Thymus (tissue), 11 donors: ENCODE measurements at regions not wholly inside any gene's neighbourhood (a gene's known extent, or its start where the extent isn't known, plus 50 kb on each side); places are given as distances from the start of the nearest gene placed in this dataset.

ENCODE experiments used
- DNase-seq, 9 donors: peaks; one replicate each; pipeline ENCODE4 v3.0.0-alpha.2; 2013; ENCODE audit warnings: low spot score in 9 of 9, low read depth in 6 of 9, missing footprints in 1 of 9
- H3K27ac ChIP-seq, 2 donors: one replicate each; pipeline ENCODE4 v1.5.1; 2013; ENCODE audit warnings: control low read depth in 1 of 2, low read depth in 1 of 2, low read length in 1 of 2, mild to moderate bottlenecking in 1 of 2, moderate library complexity in 1 of 2
- H3K27me3 ChIP-seq, 2 donors: one replicate each; pipeline ENCODE4 v1.5.1; 2013; ENCODE audit warnings: low read length in 1 of 2; ENCODE audit not compliant: control insufficient read depth in 2 of 2, insufficient read depth in 1 of 2
- H3K36me3 ChIP-seq, 2 donors: one replicate each; pipeline ENCODE4 v1.5.1; 2013; ENCODE audit warnings: low read length in 1 of 2, mild to moderate bottlenecking in 1 of 2, moderate library complexity in 1 of 2; ENCODE audit not compliant: control insufficient read depth in 2 of 2, insufficient read depth in 2 of 2
- H3K4me1 ChIP-seq, 2 donors: one replicate each; pipeline ENCODE4 v1.5.1; 2013; ENCODE audit warnings: low read length in 2 of 2; ENCODE audit not compliant: control insufficient read depth in 2 of 2, insufficient read depth in 2 of 2
- H3K4me3 ChIP-seq, 2 donors: one replicate each; pipeline ENCODE4 v1.5.1; 2013; ENCODE audit warnings: low read length in 2 of 2, control low read depth in 1 of 2, mild to moderate bottlenecking in 1 of 2
- H3K9me3 ChIP-seq, 2 donors: one replicate each; pipeline ENCODE4 v1.5.1; 2013; ENCODE audit warnings: low read length in 1 of 2, mild to moderate bottlenecking in 1 of 2; ENCODE audit not compliant: control insufficient read depth in 2 of 2, insufficient read depth in 1 of 2
- WGBS: extraction: QIAGEN DNeasy Blood & Tissue Kit; methylation state at CpG from one replicate; pipeline ENCODE4 v1.1.7; 2013; 5-methylcytosine and 5-hydroxymethylcytosine counted together
- donor health status: healthy.

GRCh38 chr5:144972317-144972716, 801.6 kb downstream of the KCTD16 start:
- DNase-seq: no peak
- Histone ChIP-seq H3K9me3 (no peaks in the 10 kb centered on the region), H3K36me3 (no peaks in the 10 kb centered on the region), H3K4me1 (no peaks in the 10 kb centered on the region), H3K27ac (no peak overlapping the region), H3K4me3 (no peak overlapping the region), H3K27me3 (no peaks in the 10 kb centered on the region)
- 95% methylated on average over 3 of the region's 3 CpGs for WGBS

GRCh38 chr5:144971108-144971850, 800.6 kb downstream of the KCTD16 start:
- WGBS: 84% methylated on average over 6 of the region's 6 CpGs
- DNase-seq: no peak

GRCh38 chr5:144960296-144960695, 789.6 kb downstream of the KCTD16 start:
- Histone ChIP-seq H3K4me1 (no peaks in the 10 kb centered on the region), H3K9me3 (no peaks in the 10 kb centered on the region), H3K36me3 (no peaks in the 10 kb centered on the region), H3K27me3 (no peaks in the 10 kb centered on the region), H3K4me3 (no peak overlapping the region), H3K27ac (no peak overlapping the region)
- DNase-seq: no peak

More at GRCh38 chr5:144971108-144971850, 800.6 kb downstream of the KCTD16 start:
- Histone ChIP-seq H3K27ac (no peak overlapping the region), H3K27me3 (no peaks in the 10 kb centered on the region), H3K36me3 (no peaks in the 10 kb centered on the region), H3K4me1 (no peaks in the 10 kb centered on the region), H3K4me3 (no peak overlapping the region), H3K9me3 (no peaks in the 10 kb centered on the region)

- H3K36me3 ChIP-seq: no peaks in the 10 kb centered on the region
- no peak for DNase-seq
- WGBS: 19% methylated on average over 1 of the region's 1 CpG
- H3K27ac ChIP-seq: no peak overlapping the region
- no peaks in the 10 kb centered on the region for H3K9me3 ChIP-seq
- H3K4me3 ChIP-seq: no peak overlapping the region
- H3K27me3 ChIP-seq: no peaks in the 10 kb centered on the region
- no peaks in the 10 kb centered on the region for H3K4me1 ChIP-seq
These were observed 787.3 kb downstream of the KCTD16 start for GRCh38 chr5:144958002-144958401.

GRCh38 chr5:144950996-144951395, 780.3 kb downstream of the KCTD16 start:
- H3K27ac ChIP-seq: no peak overlapping the region
- DNase-seq: no peak
- H3K9me3 ChIP-seq: no peaks in the 10 kb centered on the region
- no peaks in the 10 kb centered on the region for H3K36me3 ChIP-seq
- no peaks in the 10 kb centered on the region for H3K27me3 ChIP-seq
- WGBS: 77% methylated on average over 2 of the region's 2 CpGs
- no peak overlapping the region for H3K4me3 ChIP-seq
- H3K4me1 ChIP-seq: no peaks in the 10 kb centered on the region

GRCh38 chr5:144947023-144947422, 776.4 kb downstream of the KCTD16 start:
- Histone ChIP-seq H3K27me3 (no peaks in the 10 kb centered on the region), H3K4me1 (no peaks in the 10 kb centered on the region), H3K9me3 (no peaks in the 10 kb centered on the region), H3K36me3 (no peaks in the 10 kb centered on the region), H3K27ac (no peak overlapping the region), H3K4me3 (no peak overlapping the region)
- 90% methylated on average over 2 of the region's 2 CpGs for WGBS
- no peak for DNase-seq

- Histone ChIP-seq H3K4me3 (no peak overlapping the region), H3K4me1 (no peaks in the 10 kb centered on the region), H3K27me3 (no peaks in the 10 kb centered on the region), H3K9me3 (no peaks in the 10 kb centered on the region), H3K27ac (no peak overlapping the region), H3K36me3 (no peaks in the 10 kb centered on the region)
- WGBS: 75% methylated on average over 2 of the region's 2 CpGs
- DNase-seq: no peak
These were observed 774.8 kb downstream of the KCTD16 start for GRCh38 chr5:144945503-144945902.

- Histone ChIP-seq H3K4me1 (no peaks in the 10 kb centered on the region), H3K36me3 (no peaks in the 10 kb centered on the region), H3K27me3 (no peaks in the 10 kb centered on the region), H3K9me3 (no peaks in the 10 kb centered on the region), H3K4me3 (no peak overlapping the region), H3K27ac (no peak overlapping the region)
- no peak for DNase-seq
- WGBS: 86% methylated on average over 4 of the region's 4 CpGs
These were observed 774.3 kb downstream of the KCTD16 start for GRCh38 chr5:144944936-144945335.

GRCh38 chr5:144941004-144941403, 770.3 kb downstream of the KCTD16 start:
- Histone ChIP-seq H3K27me3 (no peaks in the 10 kb centered on the region), H3K36me3 (no peaks in the 10 kb centered on the region), H3K4me3 (no peak overlapping the region), H3K27ac (no peak overlapping the region), H3K4me1 (no peaks in the 10 kb centered on the region), H3K9me3 (no peaks in the 10 kb centered on the region)
- no peak for DNase-seq
